ENCODE measurements at regions not wholly inside any gene's neighbourhood (a gene's known extent, or its start where the extent isn't known, plus 50 kb on each side); places are given as distances from the start of the nearest gene placed in this dataset.

DNA sequence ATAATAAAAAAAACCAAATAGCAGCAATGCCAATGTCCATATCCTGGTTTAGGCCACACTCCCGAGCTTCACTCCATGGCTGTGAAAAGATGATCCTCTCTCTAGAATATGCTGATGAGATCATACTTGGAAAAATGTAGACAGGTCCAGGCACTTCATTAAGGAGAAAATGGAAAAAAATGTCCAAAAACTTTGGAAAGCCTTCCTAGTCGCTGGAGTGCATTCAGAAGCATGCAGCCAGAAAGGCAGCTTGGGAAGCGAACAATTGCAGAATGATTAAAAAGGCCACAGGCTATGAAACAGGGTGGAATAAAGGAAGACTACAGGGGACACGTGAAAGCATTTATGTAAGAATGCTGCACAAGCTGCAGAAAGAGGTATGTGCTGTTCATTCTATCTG is 165.6 kb upstream of the HCCS start:
- 0 out of 2 replicates have a peak, but pooled peaks cover 5% of the 10 kb centered on the region for H3K4me1 ChIP-seq (ENCODE audit: control insufficient read depth, insufficient read depth, low read length)
- no peak overlapping the region for H3K27ac ChIP-seq (ENCODE audit: low read depth, low read length)
- H3K36me3 ChIP-seq (ENCODE audit: control insufficient read depth, insufficient read depth, low read length): no peaks in the 10 kb centered on the region
- no peak overlapping the region for H3K4me3 ChIP-seq (ENCODE audit: low read depth, low read length)
- H3K27me3 ChIP-seq (ENCODE audit: control insufficient read depth, insufficient read depth, low read length): no peaks in the 10 kb centered on the region
- H3K9me3 ChIP-seq (ENCODE audit: control insufficient read depth, insufficient read depth, low read depth, low read length): no peaks in the 10 kb centered on the region
- H3K9ac ChIP-seq (ENCODE audit: low read length): no peak overlapping the region

GRCh38 chrX:10949541-10949940 is 161.6 kb upstream of the HCCS start:
- Histone ChIP-seq H3K9ac (ENCODE audit: low read length) (no peak overlapping the region), H3K27ac (ENCODE audit: low read depth, low read length) (no peak overlapping the region), H3K9me3 (ENCODE audit: control insufficient read depth, insufficient read depth, low read depth, low read length) (no peaks in the 10 kb centered on the region; the same call in 1 of the 2 replicates), H3K27me3 (ENCODE audit: control insufficient read depth, insufficient read depth, low read length) (no peaks in the 10 kb centered on the region; the same call in 1 of the 2 replicates), H3K4me1 (ENCODE audit: control insufficient read depth, insufficient read depth, low read length) (peaks cover 15% of the 10 kb centered on the region), H3K36me3 (ENCODE audit: control insufficient read depth, insufficient read depth, low read length) (no peaks in the 10 kb centered on the region), H3K4me3 (ENCODE audit: low read depth, low read length) (no peak overlapping the region)

DNA sequence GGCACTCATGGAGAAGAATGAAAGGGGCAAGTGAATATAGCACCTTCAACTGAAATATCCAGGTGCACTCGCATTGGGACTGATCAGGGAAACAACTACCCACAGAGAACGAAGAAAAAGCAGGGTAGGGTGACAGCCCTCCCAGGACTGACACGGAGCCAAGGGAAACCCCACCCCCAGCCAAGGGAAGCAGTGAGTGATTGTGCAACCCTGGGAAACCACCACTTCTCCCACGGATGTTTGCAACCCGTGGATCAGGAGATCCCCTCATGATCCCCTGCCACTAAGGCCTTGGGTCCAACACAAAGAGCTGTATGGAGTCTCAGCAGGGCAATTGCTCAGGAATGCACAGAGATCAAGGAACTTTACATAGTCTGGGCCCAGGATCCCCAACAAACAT is 158.5 kb upstream of the HCCS start:
- Histone ChIP-seq H3K4me1 (ENCODE audit: control insufficient read depth, insufficient read depth, low read length) (peaks cover 13% of the 10 kb centered on the region), H3K9me3 (ENCODE audit: control insufficient read depth, insufficient read depth, low read depth, low read length) (peaks cover 4% of the 10 kb centered on the region), H3K9ac (ENCODE audit: low read length) (no peak overlapping the region), H3K4me3 (ENCODE audit: low read depth, low read length) (no peak overlapping the region), H3K27ac (ENCODE audit: low read depth, low read length) (no peak overlapping the region), H3K27me3 (ENCODE audit: control insufficient read depth, insufficient read depth, low read length) (no peaks in the 10 kb centered on the region; the same call in 1 of the 2 replicates), H3K36me3 (ENCODE audit: control insufficient read depth, insufficient read depth, low read length) (no peaks in the 10 kb centered on the region)

GRCh38 chrX:10965174-10965798 is 145.8 kb upstream of the HCCS start:
- Histone ChIP-seq H3K36me3 (ENCODE audit: control insufficient read depth, insufficient read depth, low read length) (no peaks in the 10 kb centered on the region), H3K4me3 (ENCODE audit: low read depth, low read length) (no peak overlapping the region), H3K9ac (ENCODE audit: low read length) (no peak overlapping the region), H3K27ac (ENCODE audit: low read depth, low read length) (no peak overlapping the region), H3K27me3 (ENCODE audit: control insufficient read depth, insufficient read depth, low read length) (peaks cover 4% of the 10 kb centered on the region; the same call in 1 of the 2 replicates), H3K4me1 (ENCODE audit: control insufficient read depth, insufficient read depth, low read length) (no peaks in the 10 kb centered on the region), H3K9me3 (ENCODE audit: control insufficient read depth, insufficient read depth, low read depth, low read length) (no peaks in the 10 kb centered on the region)

DNA sequence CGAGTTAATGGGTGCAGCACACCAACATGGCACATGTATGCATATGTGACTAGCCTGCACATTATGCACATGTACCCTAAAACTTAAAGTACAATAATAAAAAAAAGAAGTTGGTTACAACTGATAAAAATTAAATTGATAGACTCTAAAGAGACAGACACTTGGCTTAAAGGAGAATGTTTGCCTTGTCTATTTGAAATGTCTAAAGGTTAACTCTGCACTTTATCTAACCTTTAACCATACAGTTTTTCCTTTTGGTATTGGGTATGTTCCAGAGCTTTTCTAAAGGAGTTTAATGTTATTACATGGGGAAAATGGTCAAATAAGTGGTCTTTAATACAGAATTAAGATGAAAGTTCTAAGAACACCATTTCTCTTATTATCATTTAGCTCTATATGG is 145.1 kb upstream of the HCCS start:
- Histone ChIP-seq H3K27me3 (ENCODE audit: control insufficient read depth, insufficient read depth, low read length) (no peaks in the 10 kb centered on the region; the same call in 1 of the 2 replicates), H3K36me3 (ENCODE audit: control insufficient read depth, insufficient read depth, low read length) (no peaks in the 10 kb centered on the region), H3K27ac (ENCODE audit: low read depth, low read length) (no peak overlapping the region), H3K4me1 (ENCODE audit: control insufficient read depth, insufficient read depth, low read length) (no peaks in the 10 kb centered on the region), H3K4me3 (ENCODE audit: low read depth, low read length) (no peak overlapping the region), H3K9ac (ENCODE audit: low read length) (no peak overlapping the region), H3K9me3 (ENCODE audit: control insufficient read depth, insufficient read depth, low read depth, low read length) (no peaks in the 10 kb centered on the region)

GRCh38 chrX:10971176-10971575 is 140.0 kb upstream of the HCCS start:
- Histone ChIP-seq H3K9ac (ENCODE audit: low read length) (no peak overlapping the region), H3K27ac (ENCODE audit: low read depth, low read length) (no peak overlapping the region), H3K4me1 (ENCODE audit: control insufficient read depth, insufficient read depth, low read length) (no peaks in the 10 kb centered on the region), H3K36me3 (ENCODE audit: control insufficient read depth, insufficient read depth, low read length) (no peaks in the 10 kb centered on the region), H3K27me3 (ENCODE audit: control insufficient read depth, insufficient read depth, low read length) (no peaks in the 10 kb centered on the region), H3K9me3 (ENCODE audit: control insufficient read depth, insufficient read depth, low read depth, low read length) (no peaks in the 10 kb centered on the region), H3K4me3 (ENCODE audit: low read depth, low read length) (no peak overlapping the region)

- no peak overlapping the region for H3K4me3 ChIP-seq (ENCODE audit: low read depth, low read length)
- H3K27ac ChIP-seq (ENCODE audit: low read depth, low read length): no peak overlapping the region
- H3K9me3 ChIP-seq (ENCODE audit: control insufficient read depth, insufficient read depth, low read depth, low read length): no peaks in the 10 kb centered on the region
- H3K9ac ChIP-seq (ENCODE audit: low read length): no peak overlapping the region
- H3K27me3 ChIP-seq (ENCODE audit: control insufficient read depth, insufficient read depth, low read length): no peaks in the 10 kb centered on the region
- H3K36me3 ChIP-seq (ENCODE audit: control insufficient read depth, insufficient read depth, low read length): no peaks in the 10 kb centered on the region
- H3K4me1 ChIP-seq (ENCODE audit: control insufficient read depth, insufficient read depth, low read length): no peaks in the 10 kb centered on the region
These were observed 139.4 kb upstream of the HCCS start for GRCh38 chrX:10971759-10972158.

DNA sequence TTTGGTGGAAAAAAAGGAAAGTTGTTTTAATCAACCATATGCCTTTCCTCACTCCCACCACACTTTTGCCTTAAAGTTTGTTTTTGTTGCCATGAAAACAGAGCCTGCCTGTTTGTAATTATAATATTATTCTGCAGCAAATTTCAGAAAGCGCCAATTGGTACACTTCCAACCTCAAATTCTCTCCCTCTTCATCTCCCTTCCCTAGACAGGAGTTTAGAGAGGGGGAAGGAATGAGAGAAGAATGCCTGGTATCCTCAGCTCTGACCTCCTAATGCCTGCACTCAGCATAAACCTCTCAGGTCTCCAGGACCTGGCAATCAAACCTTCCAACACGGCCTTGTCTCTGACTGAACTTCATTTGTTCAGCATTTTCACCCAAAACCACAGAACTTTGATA is 138.4 kb upstream of the HCCS start:
- H3K36me3 ChIP-seq (ENCODE audit: control insufficient read depth, insufficient read depth, low read length): no peaks in the 10 kb centered on the region
- H3K27me3 ChIP-seq (ENCODE audit: control insufficient read depth, insufficient read depth, low read length): no peaks in the 10 kb centered on the region
- no peaks in the 10 kb centered on the region for H3K4me1 ChIP-seq (ENCODE audit: control insufficient read depth, insufficient read depth, low read length)
- no peak overlapping the region for H3K9ac ChIP-seq (ENCODE audit: low read length)
- no peak overlapping the region for H3K4me3 ChIP-seq (ENCODE audit: low read depth, low read length)
- H3K27ac ChIP-seq (ENCODE audit: low read depth, low read length): no peak overlapping the region
- no peaks in the 10 kb centered on the region for H3K9me3 ChIP-seq (ENCODE audit: control insufficient read depth, insufficient read depth, low read depth, low read length)

DNA sequence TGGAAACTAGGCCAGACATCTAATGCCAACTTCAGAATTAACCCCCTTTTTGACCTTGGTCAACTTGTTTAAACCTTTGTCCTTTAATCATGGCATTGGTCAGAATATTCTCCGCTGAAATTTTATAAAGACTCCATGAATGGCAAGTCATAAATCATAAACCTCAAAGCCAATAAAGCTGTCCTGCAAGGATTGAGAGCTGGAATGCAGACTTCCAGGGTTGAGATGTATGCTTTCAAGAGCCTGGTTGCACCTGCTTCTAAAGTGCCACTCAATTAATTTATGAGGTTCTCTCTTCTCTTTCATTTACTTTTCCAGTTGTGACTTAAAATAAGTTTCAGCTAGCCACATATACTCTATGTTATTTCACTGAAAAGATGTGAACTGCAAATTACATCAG is 136.2 kb upstream of the HCCS start:
- Histone ChIP-seq H3K36me3 (ENCODE audit: control insufficient read depth, insufficient read depth, low read length) (no peaks in the 10 kb centered on the region), H3K4me1 (ENCODE audit: control insufficient read depth, insufficient read depth, low read length) (no peaks in the 10 kb centered on the region), H3K9ac (ENCODE audit: low read length) (no peak overlapping the region), H3K9me3 (ENCODE audit: control insufficient read depth, insufficient read depth, low read depth, low read length) (no peaks in the 10 kb centered on the region), H3K27ac (ENCODE audit: low read depth, low read length) (no peak overlapping the region), H3K27me3 (ENCODE audit: control insufficient read depth, insufficient read depth, low read length) (no peaks in the 10 kb centered on the region), H3K4me3 (ENCODE audit: low read depth, low read length) (no peak overlapping the region)

DNA sequence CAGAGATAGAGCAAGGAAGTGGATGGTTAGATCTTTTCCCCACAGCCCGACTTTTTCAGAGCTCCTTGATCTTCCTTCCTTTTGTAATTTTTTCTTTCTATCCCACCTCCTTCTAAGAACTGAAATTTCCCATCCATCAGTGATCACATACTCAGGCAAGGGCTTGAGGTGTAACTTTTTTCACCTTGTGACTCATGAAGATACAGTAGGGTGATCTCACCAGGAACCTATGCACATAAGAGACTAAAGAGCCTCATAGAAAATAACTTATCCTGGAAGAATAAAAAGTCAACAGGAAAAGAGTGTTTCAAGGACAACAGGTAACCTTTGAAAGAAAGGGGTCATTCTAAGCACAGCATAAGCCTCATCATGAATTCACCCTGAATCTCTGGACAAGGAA is 131.2 kb upstream of the HCCS start:
- no peak overlapping the region for H3K27ac ChIP-seq (ENCODE audit: low read depth, low read length)
- no peak overlapping the region for H3K4me3 ChIP-seq (ENCODE audit: low read depth, low read length)
- no peaks in the 10 kb centered on the region; the same call in 1 of the 2 replicates for H3K27me3 ChIP-seq (ENCODE audit: control insufficient read depth, insufficient read depth, low read length)
- no peaks in the 10 kb centered on the region for H3K36me3 ChIP-seq (ENCODE audit: control insufficient read depth, insufficient read depth, low read length)
- H3K4me1 ChIP-seq (ENCODE audit: control insufficient read depth, insufficient read depth, low read length): no peaks in the 10 kb centered on the region
- H3K9ac ChIP-seq (ENCODE audit: low read length): no peak overlapping the region
- no peaks in the 10 kb centered on the region for H3K9me3 ChIP-seq (ENCODE audit: control insufficient read depth, insufficient read depth, low read depth, low read length)

DNA sequence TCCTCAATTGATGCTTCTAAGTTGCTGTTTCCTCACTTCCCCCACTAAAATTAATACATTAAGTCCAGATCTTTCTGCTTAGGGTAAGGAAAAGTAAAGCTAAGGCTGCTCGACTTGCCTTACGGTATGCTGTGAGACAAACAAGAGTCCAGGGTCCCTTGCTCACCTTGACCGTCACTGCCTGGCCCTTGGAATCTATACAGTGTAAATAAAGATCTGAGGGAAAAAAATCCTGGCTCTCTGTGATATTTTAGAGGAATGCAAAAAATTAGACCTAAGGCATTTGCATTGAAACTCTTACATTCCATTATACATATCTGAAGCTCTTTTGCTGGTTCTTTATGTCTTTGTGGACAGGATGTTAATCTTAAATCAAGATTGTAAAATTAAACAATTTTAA is 129.6 kb upstream of the HCCS start:
- H3K9ac ChIP-seq (ENCODE audit: low read length): no peak overlapping the region
- no peaks in the 10 kb centered on the region for H3K4me1 ChIP-seq (ENCODE audit: control insufficient read depth, insufficient read depth, low read length)
- H3K27ac ChIP-seq (ENCODE audit: low read depth, low read length): no peak overlapping the region
- H3K4me3 ChIP-seq (ENCODE audit: low read depth, low read length): no peak overlapping the region
- H3K27me3 ChIP-seq (ENCODE audit: control insufficient read depth, insufficient read depth, low read length): no peaks in the 10 kb centered on the region; the same call in 1 of the 2 replicates
- H3K36me3 ChIP-seq (ENCODE audit: control insufficient read depth, insufficient read depth, low read length): no peaks in the 10 kb centered on the region
- H3K9me3 ChIP-seq (ENCODE audit: control insufficient read depth, insufficient read depth, low read depth, low read length): no peaks in the 10 kb centered on the region

Measured in HUES6 (cell line).